MCF 10A (cell line): ENCODE measurements at regions not wholly inside any gene's neighbourhood (a gene's known extent, or its start where the extent isn't known, plus 50 kb on each side); places are given as distances from the start of the nearest gene placed in this dataset.

Experiments
- BruUV-seq: library from RNA; stranded (reverse); fragments of 400-500 nt; replicated peaks from 2 replicates; lab custom pipeline; 2021; lab: Mats Ljungman, UMichigan
- CTCF ChIA-PET: fragments of 300-600 bp; sonication (Branson Sonifier 250); formaldehyde crosslinking; extraction: SDS; loops from one replicate; lab custom pipeline; 2021; ENCODE audit warnings: antibody characterized with exemption, inconsistent platforms; lab: Yijun Ruan, JAX
- POLR2A ChIA-PET: fragments of 300-600, 350-650 bp; sonication (Branson Sonifier 250); formaldehyde crosslinking; extraction: SDS; loops from one replicate; lab custom pipeline; 2020; ENCODE audit warnings: antibody characterized with exemption, inconsistent platforms; lab: Yijun Ruan, JAX
- DNase-seq: peaks from one replicate; pipeline ENCODE4 v3.0.0-alpha.2; 2018; ENCODE audit not compliant: unreplicated experiment
- H3K27ac Mint-ChIP-seq: one replicate; pipeline ENCODE4 v1.8.0; 2022; ENCODE audit warnings: mild to moderate bottlenecking, low read depth, mixed read lengths; ENCODE audit not compliant: unreplicated experiment
- H3K27me3 Mint-ChIP-seq: one replicate; pipeline ENCODE4 v1.8.0; 2022; ENCODE audit warnings: mixed read lengths; ENCODE audit not compliant: insufficient read depth, unreplicated experiment
- H3K36me3 Mint-ChIP-seq: one replicate; pipeline ENCODE4 v1.8.0; 2022; ENCODE audit warnings: mild to moderate bottlenecking, moderate library complexity, mixed read lengths; ENCODE audit not compliant: insufficient read depth, unreplicated experiment
- H3K4me1 Mint-ChIP-seq: one replicate; pipeline ENCODE4 v1.8.0; 2022; ENCODE audit warnings: mixed read lengths; ENCODE audit not compliant: insufficient read depth, unreplicated experiment
- H3K4me3 Mint-ChIP-seq: one replicate; pipeline ENCODE4 v1.8.0; 2022; ENCODE audit warnings: mild to moderate bottlenecking, moderate library complexity, mixed read lengths; ENCODE audit not compliant: unreplicated experiment
- H3K9me3 Mint-ChIP-seq: one replicate; pipeline ENCODE4 v1.8.0; 2022; ENCODE audit warnings: mixed read lengths; ENCODE audit not compliant: unreplicated experiment
- CTCF ChIP-seq: fragments of 200-600 bp; IDR thresholded peaks from one replicate; pipeline ENCODE4 v1.8.0; 2022; ENCODE audit warnings: antibody characterized with exemption, mild to moderate bottlenecking; ENCODE audit not compliant: unreplicated experiment
- intact Hi-C: fragments of 100-400 bp; cut with micrococcal nuclease; formaldehyde crosslinking; loops from 2 replicates; pipeline ENCODE4 v1.14.1; 2022

DNA sequence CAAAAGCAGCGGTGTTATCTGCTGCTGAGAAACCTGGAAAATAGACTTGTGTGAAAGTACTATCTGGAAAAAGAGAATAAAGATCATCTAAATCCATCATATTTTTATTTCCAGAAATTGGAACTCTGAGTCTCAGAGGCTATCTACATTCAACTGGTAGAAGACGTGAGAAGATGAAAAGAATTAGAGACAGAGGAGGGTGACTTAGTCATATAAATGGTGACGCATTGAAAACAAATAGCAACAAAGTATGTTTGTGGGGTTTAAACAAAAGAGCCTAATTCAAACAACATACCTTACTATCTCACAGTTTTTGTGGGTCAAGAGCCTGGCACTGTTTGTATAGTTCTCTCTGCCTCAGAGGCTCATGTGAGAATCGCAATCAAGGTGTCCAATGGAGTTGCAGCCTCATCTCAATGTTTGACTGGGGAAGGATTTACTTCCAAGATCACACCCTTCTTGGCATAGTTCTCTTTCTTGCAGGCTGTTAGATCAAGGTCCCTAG is 757.1 kb upstream of the SLC35B3 start:
- Mint-ChIP-seq H3K4me3 (no peak overlapping the region), H3K9me3 (no peaks in the 10 kb centered on the region), H3K27me3 (no peaks in the 10 kb centered on the region), H3K4me1 (no peaks in the 10 kb centered on the region), H3K36me3 (no peaks in the 10 kb centered on the region), H3K27ac (no peak overlapping the region)
- intact Hi-C loops, result no loop called here
- POLR2A ChIA-PET, result no interaction called here
- no TSS peak for BruUV-seq
- DNase-seq, result no peak
- CTCF ChIA-PET, result no interaction called here
- TF ChIP-seq CTCF, result no peak

DNA sequence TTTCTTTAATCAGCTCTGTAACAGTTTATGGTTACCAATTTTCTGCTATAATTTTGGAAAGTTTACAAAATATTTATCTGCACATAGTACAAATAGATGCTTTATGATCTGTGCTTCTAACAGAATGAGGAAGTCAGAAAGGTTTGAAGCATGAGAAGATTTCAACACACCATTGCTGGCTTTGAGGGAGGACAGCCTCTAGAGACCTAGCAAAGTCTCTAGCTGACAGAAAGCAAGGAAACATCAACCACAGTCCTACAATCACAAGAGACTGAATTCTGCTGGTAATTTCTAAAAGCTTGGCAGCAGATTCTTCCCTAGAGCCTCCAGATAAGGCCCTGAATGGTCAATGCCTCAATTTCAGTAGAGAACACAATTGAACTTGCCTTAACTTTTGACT is 750.8 kb upstream of the SLC35B3 start:
- Mint-ChIP-seq H3K27ac (no peak overlapping the region), H3K27me3 (no peaks in the 10 kb centered on the region), H3K36me3 (no peaks in the 10 kb centered on the region), H3K9me3 (no peaks in the 10 kb centered on the region), H3K4me1 (no peaks in the 10 kb centered on the region), H3K4me3 (no peak overlapping the region)
- TF ChIP-seq CTCF, result no peak
- BruUV-seq, result no TSS peak
- CTCF ChIA-PET, result no interaction called here
- intact Hi-C loops, result no loop called here
- POLR2A ChIA-PET, result no interaction called here
- no peak for DNase-seq

GRCh38 chr6:9178071-9178470 is 742.7 kb upstream of the SLC35B3 start:
- TF ChIP-seq CTCF, result no peak
- DNase-seq, result no peak
- Mint-ChIP-seq H3K27me3 (no peaks in the 10 kb centered on the region), H3K36me3 (no peaks in the 10 kb centered on the region), H3K27ac (no peak overlapping the region), H3K4me1 (no peaks in the 10 kb centered on the region), H3K9me3 (no peaks in the 10 kb centered on the region), H3K4me3 (no peak overlapping the region)
- intact Hi-C loops, result no loop called here
- no TSS peak for BruUV-seq
- ChIA-PET CTCF (interaction anchor here (0.6 to 0.7 kb wide), 2 partner anchors 11 to 19 kb away, joined by 3 read pairs; no protein-coding TSS in a partner anchor), POLR2A (interaction anchor here (1.1 kb wide), 1 partner anchor 17 kb away, joined by 4 read pairs; no protein-coding TSS in a partner anchor)

DNA sequence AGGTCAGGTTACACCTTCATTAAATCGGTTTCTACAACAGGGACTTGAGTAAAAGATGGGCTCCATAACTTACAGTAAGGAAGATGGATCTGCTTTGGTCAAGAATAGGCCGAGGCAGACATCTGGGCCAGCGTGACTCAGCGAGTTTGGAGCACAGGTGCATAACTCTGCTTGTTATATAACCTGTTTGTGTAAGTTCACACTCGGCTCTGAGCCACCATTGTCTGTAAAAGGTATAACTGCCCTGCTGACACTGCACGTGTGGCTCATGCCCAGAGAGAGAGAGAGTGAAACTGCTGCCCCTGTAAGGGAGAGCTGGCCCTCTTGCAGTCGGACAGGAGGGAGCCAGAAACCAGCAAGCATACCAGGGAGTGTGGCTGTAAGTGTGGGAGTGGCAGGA is 737.9 kb upstream of the SLC35B3 start:
- CTCF ChIA-PET, result no interaction called here
- no peak overlapping the region for H3K27ac Mint-ChIP-seq

More for the DNA sequence above, 737.9 kb upstream of the SLC35B3 start:
- intact Hi-C loops, result no loop called here
- H3K36me3 Mint-ChIP-seq, result no peaks in the 10 kb centered on the region
- H3K27me3 Mint-ChIP-seq, result no peaks in the 10 kb centered on the region
- H3K4me1 Mint-ChIP-seq, result peaks cover 6% of the 10 kb centered on the region
- BruUV-seq, result no TSS peak
- H3K9me3 Mint-ChIP-seq, result no peaks in the 10 kb centered on the region
- H3K4me3 Mint-ChIP-seq, result no peak overlapping the region
- DNase-seq, result no peak
- POLR2A ChIA-PET, result interaction anchor here (1.6 kb wide), 1 partner anchor 32 kb away, joined by 3 read pairs; no protein-coding TSS in a partner anchor
- no peak for TF ChIP-seq CTCF
